H9 (cell line): ENCODE measurements at regions not wholly inside any gene's neighbourhood (a gene's known extent, or its start where the extent isn't known, plus 50 kb on each side); places are given as distances from the start of the nearest gene placed in this dataset.

ENCODE experiments used
- DNase-seq: peaks from one replicate; pipeline ENCODE4 v3.0.0-alpha.2; 2017
- H2AFZ ChIP-seq: one replicate; pipeline ENCODE4 v1.6.1; 2013; ENCODE audit warnings: mild to moderate bottlenecking, low read length, control low read depth, moderate library complexity
- H2AK5ac ChIP-seq: 2 replicates; pipeline ENCODE4 v1.6.1; 2013; ENCODE audit warnings: low read length, control low read depth, mixed read lengths; ENCODE audit not compliant: insufficient read length
- H2BK120ac ChIP-seq: one replicate; pipeline ENCODE4 v1.6.1; 2013; ENCODE audit warnings: low read depth, mild to moderate bottlenecking, low read length, control low read depth, inconsistent platforms; ENCODE audit not compliant: poor library complexity, severe bottlenecking
- H2BK12ac ChIP-seq: 2 replicates; pipeline ENCODE4 v1.6.1; 2013; ENCODE audit warnings: low read length, control low read depth, mixed read lengths, low read depth; ENCODE audit not compliant: insufficient read length
- H2BK15ac ChIP-seq: 2 replicates; pipeline ENCODE4 v1.6.1; 2013; ENCODE audit warnings: low read depth, low read length, control low read depth
- H2BK20ac ChIP-seq: one replicate; pipeline ENCODE4 v1.6.1; 2013; ENCODE audit warnings: low read depth, mild to moderate bottlenecking, low read length, control low read depth, inconsistent platforms; ENCODE audit not compliant: poor library complexity, severe bottlenecking
- H2BK5ac ChIP-seq: 2 replicates; pipeline ENCODE4 v1.6.1; 2013; ENCODE audit warnings: low read length, control low read depth, mixed read lengths; ENCODE audit not compliant: insufficient read length
- H3K14ac ChIP-seq: 2 replicates; pipeline ENCODE4 v1.6.1; 2013; ENCODE audit warnings: low read length, control low read depth; ENCODE audit not compliant: insufficient read depth
- H3K18ac ChIP-seq: 2 replicates; pipeline ENCODE4 v1.6.1; 2013; ENCODE audit warnings: low read depth, mild to moderate bottlenecking, mixed read lengths, low read length, control low read depth; ENCODE audit not compliant: insufficient read length
- H3K23ac ChIP-seq: 2 replicates; pipeline ENCODE4 v1.6.1; 2013; ENCODE audit warnings: low read length, control low read depth, mixed read lengths, low read depth; ENCODE audit not compliant: insufficient read length
- H3K23me2 ChIP-seq: 2 replicates; pipeline ENCODE4 v1.6.1; 2013; ENCODE audit warnings: low read depth, mild to moderate bottlenecking, mixed read lengths, low read length, control low read depth; ENCODE audit not compliant: insufficient read length, poor library complexity, severe bottlenecking
- H3K27ac ChIP-seq: 2 replicates; pipeline ENCODE4 v1.5.1; 2013; ENCODE audit warnings: low read length, control low read depth, mixed read lengths, low read depth; ENCODE audit not compliant: insufficient read length
- H3K27me3 ChIP-seq: 2 replicates; pipeline ENCODE4 v1.6.1; 2013; ENCODE audit warnings: low read length, control low read depth, inconsistent platforms; ENCODE audit not compliant: insufficient read depth
- H3K4ac ChIP-seq: 2 replicates; pipeline ENCODE4 v1.6.1; 2013; ENCODE audit warnings: low read depth, mild to moderate bottlenecking, control low read depth, inconsistent platforms, low read length, moderate library complexity
- H3K4me1 ChIP-seq: 2 replicates; pipeline ENCODE4 v1.6.1; 2013; ENCODE audit warnings: low read length, control low read depth, inconsistent platforms; ENCODE audit not compliant: insufficient read depth
- H3K4me2 ChIP-seq: 2 replicates; pipeline ENCODE4 v1.6.1; 2013; ENCODE audit warnings: low read length, control low read depth, mixed read lengths; ENCODE audit not compliant: insufficient read length, insufficient read depth
- H3K56ac ChIP-seq: 2 replicates; pipeline ENCODE4 v1.6.1; 2013; ENCODE audit warnings: low read depth, mild to moderate bottlenecking, mixed read lengths, low read length, control low read depth; ENCODE audit not compliant: insufficient read length
- H3K79me1 ChIP-seq: 2 replicates; pipeline ENCODE4 v1.6.1; 2013; ENCODE audit warnings: low read depth, mild to moderate bottlenecking, moderate library complexity, low read length, control low read depth, inconsistent platforms; ENCODE audit not compliant: insufficient read depth, poor library complexity, severe bottlenecking
- H3K79me2 ChIP-seq: 2 replicates; pipeline ENCODE4 v1.6.1; 2013; ENCODE audit warnings: low read length, control low read depth, inconsistent platforms; ENCODE audit not compliant: insufficient read depth
- H3K9ac ChIP-seq: 2 replicates; pipeline ENCODE4 v1.6.1; 2013; ENCODE audit warnings: low read length, control low read depth, mixed read lengths; ENCODE audit not compliant: insufficient read length; ENCODE audit errors: extremely low read depth
- H3K9me3 ChIP-seq: one replicate; pipeline ENCODE4 v1.6.1; 2013; ENCODE audit warnings: low read depth, low read length, inconsistent platforms; ENCODE audit not compliant: control insufficient read depth
- H3T11ph ChIP-seq: one replicate; pipeline ENCODE4 v1.6.1; 2013; ENCODE audit warnings: mild to moderate bottlenecking, low read length, control low read depth, inconsistent platforms
- H4K20me1 ChIP-seq: one replicate; pipeline ENCODE4 v1.6.1; 2013; ENCODE audit not compliant: control insufficient read depth, insufficient read length, insufficient read depth
- H4K5ac ChIP-seq: 2 replicates; pipeline ENCODE4 v1.6.1; 2013; ENCODE audit warnings: low read depth, mild to moderate bottlenecking, mixed read lengths, low read length, control low read depth; ENCODE audit not compliant: insufficient read length
- H4K8ac ChIP-seq: replicated peaks from 2 replicates; pipeline ENCODE4 v1.6.1; 2013; ENCODE audit warnings: low read length, control low read depth, mixed read lengths, low read depth; ENCODE audit not compliant: insufficient read length
- H4K91ac ChIP-seq: 2 replicates; pipeline ENCODE4 v1.6.1; 2013; ENCODE audit warnings: low read depth, mild to moderate bottlenecking, moderate library complexity, mixed read lengths, low read length, control low read depth; ENCODE audit not compliant: insufficient read length
- H3K27ac Mint-ChIP-seq, 3 experiments: 2 replicates in 2 of 3; 3 replicates in 1 of 3; pipeline ENCODE4 v1.8.0; 2020 to 2021; ENCODE audit warnings: mixed read lengths in 3 of 3, mild to moderate bottlenecking in 1 of 3, moderate library complexity in 1 of 3
- H3K27me3 Mint-ChIP-seq: 2 replicates; pipeline ENCODE4 v1.8.0; 2021; ENCODE audit warnings: low read depth, mild to moderate bottlenecking, moderate library complexity, mixed read lengths
- H3K36me3 Mint-ChIP-seq, 3 experiments: 2 replicates in 2 of 3; 3 replicates in 1 of 3; pipeline ENCODE4 v1.8.0; 2020 to 2021; ENCODE audit warnings: low read depth in 3 of 3, mixed read lengths in 3 of 3; ENCODE audit not compliant: insufficient read depth in 1 of 3
- H3K4me1 Mint-ChIP-seq, 2 experiments: 2 replicates each; pipeline ENCODE4 v1.8.0; 2020; ENCODE audit warnings: mixed read lengths in 2 of 2
- H3K4me3 Mint-ChIP-seq, 2 experiments: 2 replicates in 1 of 2; 3 replicates in 1 of 2; pipeline ENCODE4 v1.8.0; 2020 to 2021; ENCODE audit warnings: mild to moderate bottlenecking in 2 of 2, mixed read lengths in 2 of 2, moderate library complexity in 1 of 2
- H3K9me3 Mint-ChIP-seq, 2 experiments: 2 replicates in 1 of 2; 3 replicates in 1 of 2; pipeline ENCODE4 v1.8.0; 2020; ENCODE audit warnings: mild to moderate bottlenecking in 2 of 2, mixed read lengths in 2 of 2, moderate library complexity in 1 of 2
- CTCF ChIP-seq: fragments of 200-600 bp; sonication (generic); conservative IDR thresholded peaks from 3 replicates; pipeline ENCODE4 v1.8.0; 2021; ENCODE audit warnings: antibody characterized with exemption, mild to moderate bottlenecking
- WGBS: extraction: QIAGEN DNeasy Blood & Tissue Kit; methylation state at CpG from one replicate; pipeline ENCODE4 v1.1.7; 2013; ENCODE audit warnings: missing lambda C conversion rate, low lambda C conversion rate, mixed read lengths; ENCODE audit not compliant: insufficient read length; ENCODE audit errors: extremely low coverage; 5-methylcytosine and 5-hydroxymethylcytosine counted together

- H2BK15ac ChIP-seq = no peak overlapping the region
- no peak overlapping the region for H2AFZ ChIP-seq
- H4K5ac ChIP-seq = no peak overlapping the region
- no CpG with 5 or more reads among the region's 1 CpG for WGBS
- H3K18ac ChIP-seq = no peak overlapping the region
- no peak overlapping the region for H3K23ac ChIP-seq
- H3K4me3 Mint-ChIP-seq = no peak overlapping the region
- TF ChIP-seq CTCF = no peak
- no peak overlapping the region for H3K4ac ChIP-seq
- no peaks in the 10 kb centered on the region for H3K27me3 ChIP-seq
- no peak overlapping the region for H2BK12ac ChIP-seq
- H3K79me1 ChIP-seq = no peaks in the 10 kb centered on the region
- no peaks in the 10 kb centered on the region for H3K9me3 ChIP-seq
- no peaks in the 10 kb centered on the region; the same call in 1 of the 2 replicates for H3K27me3 Mint-ChIP-seq
- H2BK20ac ChIP-seq = no peak overlapping the region
- H2BK5ac ChIP-seq = no peak overlapping the region
- H2BK120ac ChIP-seq = no peak overlapping the region
- no peaks in the 10 kb centered on the region for H3K23me2 ChIP-seq
- H3K56ac ChIP-seq = no peak overlapping the region
- H3K36me3 Mint-ChIP-seq = peaks cover 0 to 9% (median 7%) of the 10 kb centered on the region in 3 experiments; a peak in 4 of 7 replicates
- H3K14ac ChIP-seq = no peak overlapping the region
- no peak overlapping the region for H4K91ac ChIP-seq
- H3K27ac Mint-ChIP-seq = no peak overlapping the region
- no peak overlapping the region for H2AK5ac ChIP-seq
- no peaks in the 10 kb centered on the region for H4K20me1 ChIP-seq
- no peak overlapping the region for H3K27ac ChIP-seq
- no peaks in the 10 kb centered on the region for H3K4me1 Mint-ChIP-seq
- H4K8ac ChIP-seq = no peak overlapping the region
- peaks cover 13 to 20% of the 10 kb centered on the region in 2 experiments for H3K9me3 Mint-ChIP-seq
- no peaks in the 10 kb centered on the region for H3K79me2 ChIP-seq
- no peak for DNase-seq
- no peak overlapping the region for H3K4me2 ChIP-seq
- no peaks in the 10 kb centered on the region for H3K4me1 ChIP-seq
- H3K9ac ChIP-seq = no peak overlapping the region
- H3T11ph ChIP-seq = no peak overlapping the region
These were observed 1099.0 kb upstream of the SLC39A10 start for GRCh38 chr2:194557993-194558392.
